Stimulated activated CD4-positive, alpha-beta T cell treated with anti-CD3 and anti-CD28 coated beads, Interleukin-15, amount 100 ng/mL, for 24 hours (primary cell): ENCODE measurements at regions not wholly inside any gene's neighbourhood (a gene's known extent, or its start where the extent isn't known, plus 50 kb on each side); places are given as distances from the start of the nearest gene placed in this dataset.
"Not testable (repeated sequence)": the region's sequence is repeated elsewhere in the genome, so short reads cannot be mapped to it uniquely, and the experiment has no call there.

Experiments
- DNase-seq: peaks from one replicate; pipeline ENCODE4 v3.0.0-alpha.2; 2020

DNA sequence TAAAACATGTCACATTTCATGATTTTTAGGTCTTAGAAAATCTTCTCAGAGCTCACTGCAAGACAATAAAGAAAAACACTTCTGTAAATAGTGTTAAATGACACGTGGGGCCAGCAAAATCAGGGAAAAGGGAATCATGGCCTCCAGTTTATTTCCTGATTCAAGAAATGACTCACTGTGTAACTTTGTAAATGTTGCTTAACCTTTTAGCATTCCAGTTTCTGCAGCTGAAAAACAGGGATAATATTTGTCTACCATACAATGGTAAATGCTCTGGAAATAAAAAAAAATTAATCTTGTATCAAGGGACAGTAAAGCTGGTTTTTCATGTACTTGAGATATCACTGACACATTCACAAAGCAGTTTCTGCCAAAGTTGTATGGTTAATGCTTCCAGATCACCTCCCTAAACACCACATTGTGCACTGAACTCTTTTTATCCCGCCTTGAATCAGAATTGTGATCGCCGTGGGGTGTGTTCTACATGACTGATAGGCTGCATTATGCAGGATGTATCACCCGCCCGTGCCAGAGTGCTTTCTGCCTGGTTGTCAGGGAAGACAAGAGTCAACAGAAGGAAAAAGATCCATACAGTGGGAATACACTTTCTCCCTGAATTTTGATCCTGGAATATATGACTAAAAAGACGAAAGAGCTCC, 238.8 kb downstream of the IKZF2 start:
- no peak for DNase-seq

- DNase-seq, result no peak
These were observed 240.4 kb downstream of the IKZF2 start for GRCh38 chr2:212911011-212911410.

DNA sequence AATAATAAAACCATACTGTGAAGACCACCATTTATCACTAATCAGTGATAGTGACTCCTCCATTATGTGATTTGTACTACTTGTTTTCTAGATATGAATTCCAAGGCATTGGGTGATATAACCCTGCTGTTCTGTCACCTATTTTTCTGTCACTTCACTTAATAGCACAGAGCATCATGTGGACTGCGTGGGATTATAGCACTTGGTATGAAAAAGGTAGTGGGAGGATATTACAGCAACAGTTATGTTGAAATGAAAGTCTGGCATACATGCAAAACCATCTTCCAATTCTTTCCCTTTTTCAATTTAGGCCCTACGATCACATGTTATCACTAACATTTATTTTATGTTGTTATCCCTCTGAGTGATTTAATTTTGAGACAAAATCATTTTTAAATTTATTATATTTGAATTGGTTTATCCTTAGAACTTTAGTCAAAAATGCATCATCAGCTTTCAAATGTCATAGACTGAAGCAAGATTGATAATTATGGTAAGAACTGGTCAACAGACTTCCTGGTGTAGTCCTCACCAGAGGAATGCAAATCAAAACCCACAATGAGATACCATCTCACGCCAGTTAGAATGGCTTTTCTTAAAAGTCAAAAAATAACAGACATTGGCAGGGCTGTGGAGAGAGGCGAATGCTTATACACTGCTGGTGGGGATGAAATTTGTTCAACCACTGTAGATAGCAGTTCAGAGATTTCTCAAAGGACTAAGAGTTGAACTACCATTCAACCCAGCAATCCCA, 242.6 kb downstream of the IKZF2 start:
- no peak for DNase-seq

- DNase-seq, result no peak
These were observed 243.4 kb downstream of the IKZF2 start for GRCh38 chr2:212908031-212908430.

DNA sequence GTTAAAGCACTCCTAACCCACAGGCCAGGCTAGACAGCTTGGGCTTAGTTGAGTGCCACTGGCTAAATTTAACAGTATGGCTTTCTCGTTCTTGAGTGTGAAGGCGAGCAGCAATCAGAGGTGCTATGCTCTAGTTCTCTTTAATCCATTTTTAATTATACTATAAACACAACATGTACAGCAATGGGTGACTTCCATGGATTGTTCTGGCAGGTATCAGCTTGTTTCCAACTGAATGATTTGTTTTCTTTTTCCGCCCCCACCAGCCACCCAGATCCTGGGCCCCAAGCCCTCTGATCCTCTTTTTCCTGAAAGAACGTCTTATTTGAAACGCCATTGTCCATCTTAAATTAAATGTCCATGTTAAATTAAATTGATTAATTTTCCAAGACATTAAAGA, 244.8 kb downstream of the IKZF2 start:
- no peak for DNase-seq

- no peak for DNase-seq
These were observed 245.7 kb downstream of the IKZF2 start for GRCh38 chr2:212905640-212906201.

DNA sequence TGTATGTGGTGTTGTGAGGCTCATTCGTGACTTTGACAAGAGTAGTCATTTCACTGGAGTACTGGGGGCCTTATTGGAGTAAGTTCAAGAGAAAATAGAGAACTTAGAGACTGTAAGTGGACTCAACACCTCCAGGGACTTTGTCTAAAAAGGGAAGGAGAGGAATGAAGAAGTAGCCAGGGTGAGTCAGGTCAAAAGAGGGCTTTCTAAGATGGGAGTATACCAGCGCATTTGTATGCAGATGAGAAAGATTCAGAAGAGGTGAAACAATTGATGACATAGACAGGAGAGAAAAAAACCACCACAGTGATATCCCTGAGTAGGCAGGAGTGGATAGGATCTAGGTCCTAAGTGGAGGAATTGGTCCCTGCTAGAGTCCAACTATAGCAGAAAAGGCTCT, 246.8 kb downstream of the IKZF2 start:
- DNase-seq, result no peak

DNA sequence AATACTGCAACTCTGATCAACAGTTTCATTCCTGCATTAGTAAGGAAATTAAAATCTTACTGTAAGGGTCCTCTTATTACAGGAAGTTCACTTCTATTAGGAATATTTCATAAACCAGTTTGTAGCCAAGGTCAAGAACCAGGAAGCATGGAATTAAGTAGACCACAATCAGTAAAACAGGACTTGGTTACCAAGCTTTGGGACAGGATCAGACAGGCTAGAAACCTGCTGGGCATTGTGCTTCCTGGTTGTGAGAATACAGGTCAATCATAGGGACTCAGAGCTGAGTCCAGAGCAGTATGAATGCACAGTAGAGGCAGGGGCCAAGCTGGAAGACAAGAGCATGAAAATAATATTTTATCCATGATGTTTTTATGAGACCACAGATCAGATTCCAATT, 248.0 kb downstream of the IKZF2 start:
- DNase-seq, result no peak

- DNase-seq, result no peak
These were observed 249.0 kb downstream of the IKZF2 start for GRCh38 chr2:212902421-212902820.

GRCh38 chr2:212901604-212902275, 249.7 kb downstream of the IKZF2 start:
- DNase-seq, result no peak

GRCh38 chr2:212900715-212901114, 250.7 kb downstream of the IKZF2 start:
- DNase-seq, result no peak

DNA sequence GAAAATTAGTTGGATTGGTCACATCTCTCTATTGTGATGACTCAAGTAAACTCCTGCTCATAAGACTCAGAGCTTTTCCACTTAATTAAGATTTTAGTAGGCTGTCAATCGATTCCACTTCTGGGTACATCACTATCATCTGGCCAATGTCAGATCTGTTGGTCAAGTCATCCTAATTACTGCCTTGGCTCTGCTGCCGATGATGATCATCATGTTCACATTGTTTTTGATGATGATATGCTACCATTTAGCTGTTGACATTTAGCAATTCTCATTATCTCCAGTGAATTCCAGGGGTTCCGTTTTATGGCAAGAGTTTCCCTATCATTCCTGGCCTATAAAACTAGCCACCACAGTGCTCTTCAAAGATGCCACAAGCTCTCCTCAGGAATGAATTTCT, 253.4 kb downstream of the IKZF2 start:
- no peak for DNase-seq

DNA sequence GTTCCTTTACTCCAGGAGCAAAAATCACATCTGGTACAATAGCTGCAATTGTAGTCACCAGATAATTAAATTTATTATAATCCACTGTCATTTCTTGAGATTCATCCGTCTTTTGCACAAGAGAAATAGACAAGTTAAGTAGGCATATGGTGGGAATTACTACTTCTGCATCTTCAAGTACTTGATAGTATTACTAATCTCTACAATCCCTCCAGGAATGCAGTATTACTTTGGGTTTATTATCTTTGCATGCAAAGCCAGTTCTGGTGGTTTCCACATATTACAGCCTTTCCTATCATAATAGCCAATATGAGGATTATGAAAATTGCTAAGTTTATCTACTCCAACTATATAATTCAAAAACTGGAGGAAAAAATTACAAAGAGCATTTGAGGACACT, 254.1 kb downstream of the IKZF2 start:
- no peak for DNase-seq

DNA sequence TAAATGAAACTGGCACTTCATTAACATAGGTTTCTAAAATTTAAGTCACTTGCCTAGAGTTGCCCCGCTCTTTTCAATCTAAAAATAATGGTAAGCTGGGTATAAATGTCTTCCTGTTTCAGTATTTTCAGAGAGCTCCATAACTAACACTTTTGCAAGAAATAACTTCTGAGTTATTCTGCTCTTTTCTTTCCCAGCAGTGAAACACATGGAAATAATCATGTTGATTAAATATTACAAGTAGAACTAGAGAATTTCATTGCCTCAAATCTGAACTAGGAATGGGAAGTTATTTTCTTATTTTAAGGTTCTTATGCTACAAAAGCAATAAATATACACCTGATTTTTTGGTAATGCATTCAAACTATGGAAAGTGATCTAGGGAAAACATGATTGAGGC, 257.4 kb downstream of the IKZF2 start:
- no peak for DNase-seq

DNA sequence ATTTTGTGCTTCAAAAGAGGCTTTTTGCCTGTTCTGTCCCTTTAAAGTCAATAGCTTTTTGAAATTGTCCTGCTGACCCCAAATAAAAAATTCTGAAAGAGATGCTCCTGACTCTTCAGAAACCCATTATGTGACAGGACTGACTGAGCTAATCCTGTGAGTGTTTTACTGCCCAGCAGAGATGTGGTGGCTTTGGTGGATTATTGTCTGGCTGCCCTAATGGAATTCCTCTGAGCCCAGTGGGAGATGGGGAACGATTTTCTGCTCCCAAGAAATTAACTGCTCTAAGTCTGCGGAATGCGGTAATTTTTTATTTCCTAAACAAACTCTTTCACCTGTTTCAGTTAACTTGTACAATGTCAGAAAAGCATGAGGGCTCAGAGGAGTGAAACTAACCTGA, 258.2 kb downstream of the IKZF2 start:
- DNase-seq, result no peak

DNA sequence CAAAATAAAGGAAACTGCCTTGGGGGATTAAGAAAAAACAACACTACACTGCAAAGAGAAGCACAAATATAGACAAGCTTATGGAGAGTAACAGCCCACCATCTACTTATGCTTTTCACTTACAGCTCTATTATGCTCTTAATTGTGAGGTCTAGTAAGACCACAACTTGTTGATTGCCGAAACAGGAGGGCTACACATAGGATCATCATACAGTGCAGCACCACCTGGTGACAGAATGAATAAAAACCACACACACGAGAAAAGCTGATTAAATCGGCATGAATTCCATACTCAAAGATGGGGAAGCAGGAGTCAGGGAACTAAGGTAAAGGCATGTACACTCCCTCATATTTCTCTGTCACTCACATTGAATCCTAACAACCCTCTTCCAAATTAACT, 259.2 kb downstream of the IKZF2 start:
- no peak for DNase-seq

GRCh38 chr2:212891580-212891979, 259.8 kb downstream of the IKZF2 start:
- DNase-seq, result no peak

DNA sequence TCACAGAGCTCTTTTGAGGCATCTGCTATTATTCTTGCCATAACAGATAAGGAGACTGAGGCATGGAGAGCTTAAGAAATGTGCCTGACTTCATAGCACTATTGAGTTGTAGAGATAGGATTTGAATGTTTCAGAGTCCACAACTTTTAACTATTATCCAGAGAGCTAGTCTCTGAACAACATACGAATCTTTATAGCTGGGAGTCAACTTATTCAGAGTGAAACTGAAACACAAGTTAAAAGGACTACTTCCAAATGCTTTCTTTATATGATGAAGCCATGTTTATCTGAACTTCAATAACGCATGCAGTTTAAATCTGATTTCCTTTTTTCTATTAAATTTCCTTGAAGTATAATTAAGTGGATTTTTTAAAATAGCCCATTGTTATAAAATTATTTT, 268.8 kb downstream of the IKZF2 start:
- no peak for DNase-seq

DNA sequence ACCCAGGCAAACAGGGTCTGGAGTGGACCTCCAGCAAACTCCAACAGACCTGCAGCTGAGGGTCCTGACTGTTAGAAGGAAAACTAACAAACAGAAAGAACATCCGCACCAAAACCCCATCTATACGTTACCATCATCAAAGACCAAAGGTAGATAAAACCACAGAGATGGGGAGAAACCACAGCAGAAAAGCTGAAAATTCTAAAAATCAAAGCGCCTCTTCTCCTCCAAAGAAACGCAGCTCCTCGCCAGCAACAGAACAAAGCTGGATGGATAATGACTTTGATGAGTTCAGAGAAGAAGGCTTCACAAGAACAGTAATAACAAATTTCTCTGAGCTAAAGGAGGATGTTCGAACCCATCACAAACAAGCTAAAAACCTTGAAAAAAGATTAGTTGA, 274.9 kb downstream of the IKZF2 start:
- not testable (repeated sequence) for DNase-seq

DNA sequence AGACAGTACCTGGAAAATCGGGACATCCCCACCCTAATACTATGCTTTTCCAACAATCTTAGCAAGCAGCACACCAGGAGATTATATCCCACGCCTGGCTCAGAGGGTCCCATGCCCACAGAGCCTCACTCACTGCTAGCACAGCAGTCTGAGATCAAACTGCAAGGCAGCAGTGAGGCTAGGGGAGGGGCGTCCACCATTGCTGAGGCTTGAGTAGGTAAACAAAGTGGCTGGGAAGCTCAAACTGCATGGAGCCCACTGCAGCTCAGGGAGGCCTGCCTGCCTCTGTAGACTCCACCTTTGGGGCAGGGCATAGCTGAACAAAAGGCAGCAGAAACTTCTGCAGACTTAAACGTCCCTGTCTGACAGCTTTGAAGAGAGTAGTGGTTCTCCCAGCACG, 275.5 kb downstream of the IKZF2 start:
- not testable (repeated sequence) for DNase-seq

GRCh38 chr2:212873256-212873655, 278.2 kb downstream of the IKZF2 start:
- no peak for DNase-seq

- no peak for DNase-seq
These were observed 279.8 kb downstream of the IKZF2 start for GRCh38 chr2:212871597-212871996.

- no peak for DNase-seq
These were observed 287.2 kb downstream of the IKZF2 start for GRCh38 chr2:212864186-212864585.

DNA sequence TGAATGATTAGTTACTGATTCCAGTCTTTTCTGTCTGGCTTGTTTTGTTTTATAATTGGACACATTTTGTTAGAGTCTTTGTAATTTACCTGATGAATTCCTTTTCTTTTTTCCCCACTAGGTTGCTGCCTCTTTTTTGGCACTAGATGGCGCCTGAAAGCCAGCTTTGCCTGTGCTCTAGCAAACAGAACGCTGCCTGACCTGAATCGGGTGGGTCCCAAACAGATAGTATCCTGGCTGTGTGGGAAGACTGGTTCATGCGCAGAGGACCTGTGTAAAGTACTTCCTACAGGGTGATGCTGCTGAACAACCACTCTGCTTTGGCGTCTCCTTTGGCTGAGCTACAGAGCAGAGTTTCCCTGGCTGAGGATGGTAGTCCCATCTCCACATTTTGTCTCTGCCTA, 288.2 kb downstream of the IKZF2 start:
- DNase-seq, result peak; percentile 39
